Panc1 (cell line): ENCODE measurements at regions not wholly inside any gene's neighbourhood (a gene's known extent, or its start where the extent isn't known, plus 50 kb on each side); places are given as distances from the start of the nearest gene placed in this dataset.
"Not testable (repeated sequence)": the region's sequence is repeated elsewhere in the genome, so short reads cannot be mapped to it uniquely, and the experiment has no call there.

Source experiments
- ATAC-seq: fragments of 200-7000 bp; cut with Tn5 transposase; 2 replicates; pipeline ENCODE4 v1.9.1; 2020; ENCODE audit warnings: mild to moderate bottlenecking, moderate library complexity
- BruUV-seq: library from RNA; stranded (reverse); fragments of 400-500 nt; replicated peaks from 2 replicates; lab custom pipeline; 2021; lab: Mats Ljungman, UMichigan
- CTCF ChIA-PET: fragments of 300-600 bp; sonication (Branson Sonifier 250); formaldehyde crosslinking; loops from one replicate; lab custom pipeline; 2022; ENCODE audit warnings: antibody characterized with exemption; lab: Charles Lee
- POLR2A ChIA-PET: fragments of 300-600 bp; sonication (Branson Sonifier 250); formaldehyde crosslinking; loops from one replicate; lab custom pipeline; 2022; ENCODE audit warnings: antibody characterized with exemption; lab: Charles Lee
- DNase-seq: peaks from one replicate; pipeline ENCODE4 v3.0.0-alpha.2; 2010; ENCODE audit warnings: low read depth, low spot score
- H3K27ac ChIP-seq: 2 replicates; pipeline ENCODE4 v1.5.1; 2011; ENCODE audit warnings: mild to moderate bottlenecking, low read length, inconsistent platforms
- H3K27me3 ChIP-seq: fragments of 200-500 bp; sonication (Bioruptor generic); 2 replicates; pipeline ENCODE4 v1.6.0; 2014; ENCODE audit warnings: low read length, inconsistent platforms; ENCODE audit not compliant: control insufficient read depth, insufficient read depth
- H3K36me3 ChIP-seq: fragments of 200-500 bp; sonication (Bioruptor generic); 2 replicates; pipeline ENCODE4 v1.5.1; 2014; ENCODE audit warnings: inconsistent platforms, mild to moderate bottlenecking, low read length, moderate library complexity; ENCODE audit not compliant: control insufficient read depth, insufficient read depth
- H3K4me1 ChIP-seq: 2 replicates; pipeline ENCODE4 v1.5.1; 2011; ENCODE audit warnings: inconsistent platforms, mild to moderate bottlenecking, low read length, moderate library complexity; ENCODE audit not compliant: control insufficient read depth, insufficient read depth
- H3K4me3 ChIP-seq, 2 experiments: 2 replicates each; pipeline ENCODE4 v1.5.1; 2011 to 2012; ENCODE audit warnings: low read depth in 2 of 2, low read length in 2 of 2, mild to moderate bottlenecking in 2 of 2, inconsistent platforms in 1 of 2, moderate library complexity in 1 of 2
- H3K9me3 ChIP-seq: fragments of 200-500 bp; sonication (Bioruptor generic); 2 replicates; pipeline ENCODE4 v1.5.1; 2014; ENCODE audit warnings: low read depth, mild to moderate bottlenecking, inconsistent platforms, low read length, moderate library complexity; ENCODE audit not compliant: control insufficient read depth, insufficient read depth
- CTCF ChIP-seq: fragments of 450-650 bp; IDR thresholded peaks from 2 replicates; pipeline ENCODE4 v1.5.1; 2017; ENCODE audit warnings: mild to moderate bottlenecking
- POLR2AphosphoS5 ChIP-seq: IDR thresholded peaks from 2 replicates; pipeline ENCODE4 v1.6.1; 2012; ENCODE audit warnings: mild to moderate bottlenecking, low read depth, low read length, moderate library complexity
- REST ChIP-seq, 2 experiments: IDR thresholded peaks; 2 replicates each; pipeline ENCODE4 v1.6.1; 2011 to 2012; ENCODE audit warnings: low read depth in 2 of 2, control low read depth in 1 of 2, low read length in 1 of 2, mild to moderate bottlenecking in 1 of 2, moderate library complexity in 1 of 2; ENCODE audit not compliant: insufficient read depth in 1 of 2
- SIN3A ChIP-seq: IDR thresholded peaks from 2 replicates; pipeline ENCODE4 v1.6.1; 2012; ENCODE audit warnings: low read depth, mild to moderate bottlenecking, low read length, moderate library complexity, borderline replicate concordance; ENCODE audit not compliant: insufficient read depth
- TCF7L2 ChIP-seq: IDR thresholded peaks from 2 replicates; pipeline ENCODE4 v1.6.1; 2011; ENCODE audit warnings: mild to moderate bottlenecking, low read depth, low read length, inconsistent platforms
- in situ Hi-C: cut with HindIII; loops from 2 replicates; pipeline ENCODE4 v1.10.0; 2016; ENCODE audit warnings: low sequenced_read_pairs, low pct_unique_long_range_greater_than_20kb
- intact Hi-C: fragments of 100-400 bp; cut with micrococcal nuclease; formaldehyde crosslinking; loops from one replicate; pipeline ENCODE4 v1.10.0; 2022; ENCODE audit not compliant: unreplicated experiment

GRCh38 chr18:77346208-77346810 lies 96.7 kb downstream of the GALR1 start:
- Histone ChIP-seq H3K27ac (no peak overlapping the region), H3K27me3 (no peaks in the 10 kb centered on the region), H3K4me1 (no peaks in the 10 kb centered on the region), H3K36me3 (no peaks in the 10 kb centered on the region), H3K9me3 (no peaks in the 10 kb centered on the region), H3K4me3 (no peak overlapping the region)
- DNase-seq (no peak), ATAC-seq (no peak)
- in situ Hi-C loops (no loop called here), intact Hi-C loops (no loop called here)
- ChIA-PET POLR2A (no interaction called here), CTCF (no interaction called here)
- TF ChIP-seq REST (IDR thresholded peaks at IDR 0.05; ENCODE audit: insufficient read depth in 1 of 2, low read depth in 2 of 2, low read length in 1 of 2) = no peak
- BruUV-seq = no TSS peak

GRCh38 chr18:77353349-77353748 lies 103.7 kb downstream of the GALR1 start:
- H3K27me3 ChIP-seq, H3K4me1 ChIP-seq, BruUV-seq, H3K9me3 ChIP-seq, POLR2A ChIA-PET, intact Hi-C loops, ATAC-seq, H3K4me3 ChIP-seq, in situ Hi-C loops, H3K27ac ChIP-seq, DNase-seq, CTCF ChIA-PET, H3K36me3 ChIP-seq: not testable (repeated sequence)

GRCh38 chr18:77359561-77360314 lies 110.1 kb downstream of the GALR1 start:
- TF ChIP-seq REST (IDR thresholded peaks at IDR 0.05; ENCODE audit: insufficient read depth in 1 of 2, low read depth in 2 of 2, low read length in 1 of 2) = no peak
- no peak for TF ChIP-seq CTCF
- TF ChIP-seq SIN3A = no peak
- no peak for TF ChIP-seq TCF7L2
- no peak for TF ChIP-seq POLR2AphosphoS5
- ATAC-seq = no peak
- Histone ChIP-seq H3K4me1 (no peaks in the 10 kb centered on the region), H3K9me3 (no peaks in the 10 kb centered on the region), H3K27ac (no peak overlapping the region), H3K27me3 (no peaks in the 10 kb centered on the region; the same call in 1 of the 2 replicates), H3K36me3 (no peaks in the 10 kb centered on the region), H3K4me3 (no peak overlapping the region)
- no TSS peak for BruUV-seq
- POLR2A ChIA-PET = no interaction called here
- in situ Hi-C loops = no loop called here
- intact Hi-C loops = no loop called here
- no peak for DNase-seq
- CTCF ChIA-PET = no interaction called here
